H1 (cell line): ENCODE measurements at regions not wholly inside any gene's neighbourhood (a gene's known extent, or its start where the extent isn't known, plus 50 kb on each side); places are given as distances from the start of the nearest gene placed in this dataset.

ENCODE experiments used
- CTCF ChIA-PET: fragments of 300-600 bp; sonication (Branson Sonifier 250); formaldehyde crosslinking; loops from one replicate; lab custom pipeline; 2021; ENCODE audit not compliant: partially characterized antibody; lab: Charles Lee
- POLR2A ChIA-PET: fragments of 300-600 bp; sonication (Branson Sonifier 250); formaldehyde crosslinking; loops from one replicate; lab custom pipeline; 2021; ENCODE audit warnings: inconsistent platforms; ENCODE audit not compliant: partially characterized antibody; lab: Charles Lee
- DNase-seq, 2 experiments: peaks; one replicate each; pipeline versions ENCODE4 v3.0.0 to v3.0.0-alpha.2; 2010 to 2022; ENCODE audit warnings: low spot score in 2 of 2, low read depth in 1 of 2, mixed read lengths in 1 of 2
- FAIRE-seq: peaks from 2 replicates; lab custom pipeline; 2011; peaks lifted over from hg19 to GRCh38; lab: Jason Lieb, UNC
- H2AFZ ChIP-seq: 2 replicates; pipeline ENCODE4 v1.8.1; 2012; ENCODE audit warnings: low read length, inconsistent platforms
- H2AK5ac ChIP-seq: 2 replicates; pipeline ENCODE4 v1.6.1; 2013; ENCODE audit warnings: low read depth, low read length
- H2BK120ac ChIP-seq: replicated peaks from 2 replicates; pipeline ENCODE3; 2013; ENCODE audit warnings: low read depth, low read length, inconsistent platforms
- H2BK12ac ChIP-seq: 2 replicates; pipeline ENCODE4 v1.6.1; 2013; ENCODE audit warnings: low read depth, low read length
- H2BK15ac ChIP-seq: 2 replicates; pipeline ENCODE4 v1.6.1; 2013; ENCODE audit warnings: low read length
- H2BK20ac ChIP-seq: 2 replicates; pipeline ENCODE4 v1.6.1; 2013; ENCODE audit warnings: low read length
- H2BK5ac ChIP-seq: 2 replicates; pipeline ENCODE4 v1.6.1; 2013; ENCODE audit warnings: low read depth, low read length
- H3K14ac ChIP-seq: 2 replicates; pipeline ENCODE4 v1.6.1; 2013; ENCODE audit warnings: inconsistent platforms; ENCODE audit not compliant: insufficient read length
- H3K18ac ChIP-seq: 2 replicates; pipeline ENCODE4 v1.6.1; 2013; ENCODE audit warnings: low read length; ENCODE audit errors: extremely low read depth
- H3K23ac ChIP-seq: 2 replicates; pipeline ENCODE4 v1.6.1; 2013; ENCODE audit warnings: inconsistent platforms; ENCODE audit not compliant: insufficient read length
- H3K23me2 ChIP-seq: 2 replicates; pipeline ENCODE4 v1.6.1; 2013; ENCODE audit warnings: low read depth, low read length
- H3K27ac ChIP-seq: 2 replicates; pipeline ENCODE4 v1.6.1; 2011; ENCODE audit warnings: low read depth, low read length, inconsistent platforms
- H3K27me3 ChIP-seq, 4 experiments: replicated peaks in 1 of 4; 1 replicate in 1 of 4; 2 replicates in 3 of 4; pipeline versions ENCODE4 v1.6.1 to v1.8.1; 2011 to 2013; ENCODE audit warnings: low read length in 3 of 4, mild to moderate bottlenecking in 3 of 4, inconsistent platforms in 2 of 4, mixed read lengths in 2 of 4, moderate library complexity in 1 of 4; ENCODE audit not compliant: control insufficient read depth in 3 of 4, insufficient read depth in 3 of 4; ENCODE audit errors: extremely low read depth in 1 of 4
- H3K36me3 ChIP-seq, 4 experiments: 2 replicates each; pipeline versions ENCODE4 v1.6.1 to v1.8.1; 2011 to 2013; ENCODE audit warnings: mild to moderate bottlenecking in 4 of 4, low read length in 3 of 4, moderate library complexity in 2 of 4, control low read depth in 1 of 4, inconsistent platforms in 1 of 4; ENCODE audit not compliant: insufficient read depth in 4 of 4, control insufficient read depth in 2 of 4
- H3K4ac ChIP-seq: replicated peaks from 2 replicates; pipeline ENCODE3; 2013; ENCODE audit warnings: low read length, low read depth, mixed read lengths, inconsistent platforms; ENCODE audit not compliant: insufficient read length
- H3K4me1 ChIP-seq, 4 experiments: replicated peaks in 1 of 4; 1 replicate in 1 of 4; 2 replicates in 3 of 4; pipeline versions ENCODE4 v1.6.1 to v1.8.1; 2011 to 2013; ENCODE audit warnings: low read length in 3 of 4, inconsistent platforms in 2 of 4, mixed read lengths in 1 of 4; ENCODE audit not compliant: insufficient read depth in 4 of 4, control insufficient read depth in 3 of 4
- H3K4me2 ChIP-seq, 2 experiments: 2 replicates each; pipeline versions ENCODE4 v1.6.1 to v1.8.1; 2011 to 2013; ENCODE audit warnings: low read depth in 2 of 2, low read length in 2 of 2, control low read depth in 1 of 2, inconsistent platforms in 1 of 2, mild to moderate bottlenecking in 1 of 2; ENCODE audit not compliant: insufficient read depth in 1 of 2
- H3K4me3 ChIP-seq, 4 experiments: fragments of 200-600, 300-600 bp in 1 of 4; sonication (generic), shearing (Covaris generic), sonication (Bioruptor Twin) in 1 of 4; 2 replicates each; pipeline versions ENCODE4 v1.5.1 to v1.8.1; 2011 to 2016; ENCODE audit warnings: low read length in 4 of 4, low read depth in 3 of 4, control low read depth in 2 of 4, inconsistent platforms in 2 of 4, mild to moderate bottlenecking in 2 of 4, mixed read lengths in 1 of 4, moderate library complexity in 1 of 4; ENCODE audit not compliant: insufficient read depth in 2 of 4; ENCODE audit errors: extremely low read depth in 1 of 4
- H3K56ac ChIP-seq: replicated peaks from 2 replicates; pipeline ENCODE3; 2013; ENCODE audit warnings: low read depth, mild to moderate bottlenecking, mixed read lengths, low read length, inconsistent platforms; ENCODE audit not compliant: insufficient read length
- H3K79me1 ChIP-seq: 2 replicates; pipeline ENCODE4 v1.6.1; 2013; ENCODE audit warnings: low read depth, low read length, control low read depth
- H3K79me2 ChIP-seq, 2 experiments: 2 replicates each; pipeline versions ENCODE4 v1.6.1 to v1.8.1; 2012 to 2013; ENCODE audit warnings: low read length in 2 of 2, mild to moderate bottlenecking in 2 of 2, inconsistent platforms in 1 of 2; ENCODE audit not compliant: insufficient read depth in 2 of 2, control insufficient read depth in 1 of 2
- H3K9ac ChIP-seq, 4 experiments: replicated peaks in 1 of 4; 1 replicate in 1 of 4; 2 replicates in 3 of 4; pipeline versions ENCODE4 v1.6.1 to v1.8.1; 2011 to 2013; ENCODE audit warnings: low read depth in 3 of 4, low read length in 3 of 4, control low read depth in 2 of 4, mild to moderate bottlenecking in 2 of 4, moderate library complexity in 2 of 4, inconsistent platforms in 1 of 4; ENCODE audit errors: extremely low read depth in 1 of 4
- H3K9me3 ChIP-seq, 2 experiments: 2 replicates each; pipeline versions ENCODE4 v1.6.1 to v1.8.1; 2012 to 2013; ENCODE audit warnings: mild to moderate bottlenecking in 2 of 2, moderate library complexity in 2 of 2, control low read depth in 1 of 2, inconsistent platforms in 1 of 2, low read depth in 1 of 2, low read length in 1 of 2, mixed read lengths in 1 of 2; ENCODE audit not compliant: insufficient read depth in 2 of 2
- H4K20me1 ChIP-seq, 2 experiments: replicated peaks in 1 of 2; 2 replicates each; pipeline versions ENCODE3 to v1.8.1; 2011 to 2013; ENCODE audit warnings: inconsistent platforms in 2 of 2, low read length in 2 of 2, mild to moderate bottlenecking in 1 of 2; ENCODE audit not compliant: insufficient read depth in 2 of 2, control insufficient read depth in 1 of 2
- H4K5ac ChIP-seq: 2 replicates; pipeline ENCODE4 v1.6.1; 2013; ENCODE audit warnings: low read length, low read depth, mixed read lengths, inconsistent platforms; ENCODE audit not compliant: insufficient read length
- H4K8ac ChIP-seq: 2 replicates; pipeline ENCODE4 v1.8.0; 2013; ENCODE audit warnings: mild to moderate bottlenecking, moderate library complexity, low read length, inconsistent platforms; ENCODE audit not compliant: insufficient read depth; ENCODE audit errors: extremely low read depth
- H4K91ac ChIP-seq: replicated peaks from 2 replicates; pipeline ENCODE3; 2013; ENCODE audit warnings: low read length, mixed read lengths, inconsistent platforms; ENCODE audit not compliant: insufficient read length
- BRCA1 ChIP-seq: IDR thresholded peaks from 2 replicates; pipeline ENCODE4 v1.6.1; 2012; ENCODE audit warnings: low read depth, low read length, improper control_type of control experiment
- CBX8 ChIP-seq: fragments of 300-800, 300-1000 bp; sonication (generic); IDR thresholded peaks from 2 replicates; pipeline ENCODE4 v1.7.1; 2016; ENCODE audit warnings: low read depth, low read length, borderline replicate concordance
- CHD1 ChIP-seq: IDR thresholded peaks from 2 replicates; pipeline ENCODE4 v1.6.1; 2012; ENCODE audit warnings: low read depth, low read length, improper control_type of control experiment
- EZH2 ChIP-seq: fragments of 200-600 bp; sonication (generic); IDR thresholded peaks from 2 replicates; pipeline ENCODE4 v1.7.1; 2012; ENCODE audit warnings: low read depth, mild to moderate bottlenecking, moderate library complexity, low read length, inconsistent platforms; ENCODE audit not compliant: severe bottlenecking
- NANOG ChIP-seq: IDR thresholded peaks from 2 replicates; pipeline ENCODE4 v1.6.1; 2011; ENCODE audit warnings: low read length, low read depth, mild to moderate bottlenecking, inconsistent platforms; ENCODE audit not compliant: insufficient read depth, poor library complexity, severe bottlenecking
- POU5F1 ChIP-seq: IDR thresholded peaks from 2 replicates; pipeline ENCODE4 v1.6.1; 2011; ENCODE audit warnings: low read depth, mild to moderate bottlenecking, low read length, moderate library complexity
- RAD21 ChIP-seq, 2 experiments: IDR thresholded peaks in 1 of 2; conservative IDR thresholded peaks in 1 of 2; 2 replicates each; pipeline ENCODE4 v1.6.1; 2011; ENCODE audit warnings: low read depth in 2 of 2, low read length in 2 of 2, improper control_type of control experiment in 1 of 2, inconsistent platforms in 1 of 2, mild to moderate bottlenecking in 1 of 2, moderate library complexity in 1 of 2
- RFX5 ChIP-seq: IDR thresholded peaks from 2 replicates; pipeline ENCODE4 v1.6.1; 2011; ENCODE audit warnings: low read depth, low read length, improper control_type of control experiment, borderline replicate concordance
- SIX5 ChIP-seq: IDR thresholded peaks from 2 replicates; pipeline ENCODE4 v1.6.1; 2011; ENCODE audit warnings: mild to moderate bottlenecking, low read depth, low read length
- WGBS, 2 experiments: shearing (Covaris generic) in 1 of 2; methylation state at CpG; one replicate each; pipeline versions ENCODE4 v1.1.6 to v1.1.7; 2013 to 2015; ENCODE audit warnings: low lambda C conversion rate in 2 of 2, mixed read lengths in 2 of 2, inconsistent platforms in 1 of 2, low coverage in 1 of 2, missing lambda C conversion rate in 1 of 2; ENCODE audit not compliant: insufficient replicate concordance in 2 of 2, insufficient coverage in 1 of 2, insufficient read length in 1 of 2; ENCODE audit errors: extremely low coverage in 1 of 2, missing lambda C conversion rate in 1 of 2; 5-methylcytosine and 5-hydroxymethylcytosine counted together

DNA sequence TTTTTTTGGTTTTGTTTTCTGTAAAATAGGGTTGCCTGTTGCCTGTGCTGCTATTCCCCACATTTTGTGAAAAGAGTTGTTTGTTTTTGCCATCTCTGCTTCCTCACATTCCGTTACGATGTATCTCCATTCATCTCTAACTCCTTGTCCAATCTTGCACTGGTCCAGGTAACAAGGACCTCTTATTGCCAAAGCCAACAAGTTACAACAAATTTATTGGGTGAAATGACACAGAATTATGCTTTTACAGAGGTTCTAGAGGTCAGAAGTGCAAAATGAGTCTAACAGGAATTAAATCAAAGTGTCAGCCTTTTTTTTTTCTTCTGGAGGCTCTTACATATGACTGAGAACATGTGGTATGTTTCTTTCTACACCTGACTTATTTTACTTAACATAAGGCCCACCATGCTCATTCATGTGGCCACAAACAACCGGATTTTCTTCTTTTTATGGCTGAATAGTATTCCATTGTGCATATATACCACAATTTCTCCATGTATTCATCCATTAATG is 787.9 kb upstream of the B3GALT2 start:
- no peaks in the 10 kb centered on the region for H3K27me3 ChIP-seq
- no peak overlapping the region for H3K4me2 ChIP-seq
- CTCF ChIA-PET = no interaction called here
- TF ChIP-seq POU5F1 (no peak), EZH2 (no peak), CBX8 (no peak), BRCA1 (no peak), CHD1 (no peak), SIX5 (no peak), RFX5 (no peak), RAD21 (IDR thresholded peaks at IDR 0.05 in 1 of 2, conservative IDR thresholded peaks at IDR 0.05 in 1 of 2; ENCODE audit: low read depth in 2 of 2, low read length in 2 of 2) (no peak), NANOG (no peak)

More for the DNA sequence above, 787.9 kb upstream of the B3GALT2 start:
- no peaks in the 10 kb centered on the region for H3K9me3 ChIP-seq
- DNase-seq = no peak
- no peak overlapping the region for H3K27ac ChIP-seq
- no peak overlapping the region for H2BK120ac ChIP-seq
- no peak overlapping the region for H3K4ac ChIP-seq
- H3K9ac ChIP-seq = no peak overlapping the region
- H2BK5ac ChIP-seq = no peak overlapping the region
- no peaks in the 10 kb centered on the region for H3K79me2 ChIP-seq
- H4K5ac ChIP-seq = no peak overlapping the region
- no peak overlapping the region for H3K4me3 ChIP-seq
- no peak overlapping the region for H3K18ac ChIP-seq
- H4K20me1 ChIP-seq = no peaks in the 10 kb centered on the region
- no peak overlapping the region for H3K23ac ChIP-seq
- H3K56ac ChIP-seq = no peak overlapping the region
- WGBS, 2 experiments = 74% methylated on average over 3 of the region's 3 CpGs; no CpG with 5 or more reads in 1 of the 2 experiments
- no peaks in the 10 kb centered on the region for H3K36me3 ChIP-seq
- no peak for FAIRE-seq
- no peaks in the 10 kb centered on the region for H3K23me2 ChIP-seq
- POLR2A ChIA-PET = no interaction called here
- no peak overlapping the region for H2BK15ac ChIP-seq
- H3K4me1 ChIP-seq = no peaks in the 10 kb centered on the region
- no peaks in the 10 kb centered on the region for H3K79me1 ChIP-seq
- no peak overlapping the region for H3K14ac ChIP-seq
- H4K91ac ChIP-seq = no peak overlapping the region
- H2AK5ac ChIP-seq = no peak overlapping the region
- H4K8ac ChIP-seq = no peak overlapping the region
- H2AFZ ChIP-seq = no peak overlapping the region
- no peak overlapping the region for H2BK12ac ChIP-seq
- no peak overlapping the region for H2BK20ac ChIP-seq
